Stimulated activated CD4-positive, alpha-beta T cell treated with anti-CD3 and anti-CD28 coated beads, Interleukin-2, amount 100 ng/mL, for 48 hours (primary cell): ENCODE measurements at regions not wholly inside any gene's neighbourhood (a gene's known extent, or its start where the extent isn't known, plus 50 kb on each side); places are given as distances from the start of the nearest gene placed in this dataset.
"Not testable (repeated sequence)": the region's sequence is repeated elsewhere in the genome, so short reads cannot be mapped to it uniquely, and the experiment has no call there.

Experiments
- DNase-seq, 2 donors: peaks; one replicate each; pipeline ENCODE4 v3.0.0-alpha.2; 2020

GRCh38 chr2:40712197-40712894 lies 260.5 kb upstream of the SLC8A1 start:
- not testable (repeated sequence) for DNase-seq

- no peak for DNase-seq
Observed at GRCh38 chr2:40716879-40717278, 265.0 kb upstream of the SLC8A1 start.

GRCh38 chr2:40719414-40719813 lies 267.5 kb upstream of the SLC8A1 start:
- no peak for DNase-seq

- DNase-seq, result no peak
Observed at GRCh38 chr2:40721595-40721994, 269.7 kb upstream of the SLC8A1 start.

GRCh38 chr2:40723194-40723593 lies 271.3 kb upstream of the SLC8A1 start:
- DNase-seq, result no peak

- DNase-seq, result no peak
Observed at GRCh38 chr2:40725040-40725439, 273.1 kb upstream of the SLC8A1 start.

- no peak for DNase-seq
Observed at GRCh38 chr2:40725950-40726349, 274.1 kb upstream of the SLC8A1 start.

- no peak for DNase-seq
Observed at GRCh38 chr2:40734797-40735196, 282.9 kb upstream of the SLC8A1 start.

GRCh38 chr2:40737180-40737579 lies 285.3 kb upstream of the SLC8A1 start:
- DNase-seq, result no peak

- DNase-seq, result no peak
Observed at GRCh38 chr2:40740419-40740818, 288.5 kb upstream of the SLC8A1 start.

GRCh38 chr2:40741532-40741931 lies 289.6 kb upstream of the SLC8A1 start:
- DNase-seq, result no peak

GRCh38 chr2:40746191-40746590 lies 294.3 kb upstream of the SLC8A1 start:
- DNase-seq, result no peak

GRCh38 chr2:40751981-40752380 lies 300.1 kb upstream of the SLC8A1 start:
- DNase-seq, result no peak

GRCh38 chr2:40752796-40753195 lies 300.9 kb upstream of the SLC8A1 start:
- no peak for DNase-seq

- DNase-seq, result no peak
Observed at GRCh38 chr2:40754912-40755311, 303.0 kb upstream of the SLC8A1 start.

- no peak for DNase-seq
Observed at GRCh38 chr2:40758401-40759155, 306.7 kb upstream of the SLC8A1 start.

GRCh38 chr2:40760071-40760666 lies 308.3 kb upstream of the SLC8A1 start:
- DNase-seq, result peak in 1 of 2 donors; percentile 0

- no peak for DNase-seq
Observed at GRCh38 chr2:40773291-40773690, 321.4 kb upstream of the SLC8A1 start.

GRCh38 chr2:40783704-40784103 lies 331.8 kb upstream of the SLC8A1 start:
- no peak for DNase-seq

- DNase-seq, result no peak
Observed at GRCh38 chr2:40786636-40787035, 334.7 kb upstream of the SLC8A1 start.

GRCh38 chr2:40797120-40797519 lies 345.2 kb upstream of the SLC8A1 start:
- DNase-seq, result no peak

GRCh38 chr2:40803900-40804299 lies 352.0 kb upstream of the SLC8A1 start:
- DNase-seq, result no peak

GRCh38 chr2:40809156-40809555 lies 357.3 kb upstream of the SLC8A1 start:
- DNase-seq, result no peak

GRCh38 chr2:40814616-40815015 lies 362.7 kb upstream of the SLC8A1 start:
- DNase-seq, result no peak
